SW480 (cell line): ENCODE measurements at regions not wholly inside any gene's neighbourhood (a gene's known extent, or its start where the extent isn't known, plus 50 kb on each side); places are given as distances from the start of the nearest gene placed in this dataset.

ENCODE experiments used
- DNase-seq: peaks from one replicate; pipeline ENCODE4 v3.0.0-alpha.2; 2016; ENCODE audit warnings: low spot score

DNA sequence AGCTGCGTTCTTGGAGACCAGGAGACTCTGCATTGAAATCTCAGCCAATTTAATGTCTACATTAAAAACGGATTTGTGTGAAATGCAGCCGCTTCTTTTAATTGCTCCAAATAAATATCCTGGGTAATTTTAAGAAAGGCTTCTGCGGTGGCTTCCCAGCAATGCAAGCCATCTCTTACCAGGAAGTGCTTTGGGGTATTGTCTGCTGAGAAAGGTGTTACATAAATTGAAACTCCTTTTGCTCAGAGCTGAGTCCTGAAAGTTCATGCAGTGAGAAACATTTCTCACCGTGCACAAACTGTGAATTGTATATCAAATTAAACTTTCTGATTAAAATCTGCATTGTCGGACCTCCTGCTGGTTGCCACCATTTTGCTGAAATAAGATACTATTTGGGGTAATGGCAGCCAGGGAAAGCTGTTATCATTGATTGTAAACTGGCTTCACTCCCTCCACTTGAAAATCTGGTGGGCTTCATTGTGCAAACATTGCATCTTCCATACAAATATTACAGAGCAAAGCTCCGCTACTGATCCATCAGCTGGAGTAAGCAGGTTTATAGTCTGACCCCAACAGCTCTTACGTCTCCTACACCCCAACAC is 59.5 kb downstream of the ZIC5 start:
- no peak for DNase-seq

- DNase-seq = no peak
Observed at GRCh38 chr13:99911069-99911964, 60.2 kb downstream of the ZIC5 start.

- DNase-seq = no peak
Observed at GRCh38 chr13:99909836-99910619, 61.5 kb downstream of the ZIC5 start.

DNA sequence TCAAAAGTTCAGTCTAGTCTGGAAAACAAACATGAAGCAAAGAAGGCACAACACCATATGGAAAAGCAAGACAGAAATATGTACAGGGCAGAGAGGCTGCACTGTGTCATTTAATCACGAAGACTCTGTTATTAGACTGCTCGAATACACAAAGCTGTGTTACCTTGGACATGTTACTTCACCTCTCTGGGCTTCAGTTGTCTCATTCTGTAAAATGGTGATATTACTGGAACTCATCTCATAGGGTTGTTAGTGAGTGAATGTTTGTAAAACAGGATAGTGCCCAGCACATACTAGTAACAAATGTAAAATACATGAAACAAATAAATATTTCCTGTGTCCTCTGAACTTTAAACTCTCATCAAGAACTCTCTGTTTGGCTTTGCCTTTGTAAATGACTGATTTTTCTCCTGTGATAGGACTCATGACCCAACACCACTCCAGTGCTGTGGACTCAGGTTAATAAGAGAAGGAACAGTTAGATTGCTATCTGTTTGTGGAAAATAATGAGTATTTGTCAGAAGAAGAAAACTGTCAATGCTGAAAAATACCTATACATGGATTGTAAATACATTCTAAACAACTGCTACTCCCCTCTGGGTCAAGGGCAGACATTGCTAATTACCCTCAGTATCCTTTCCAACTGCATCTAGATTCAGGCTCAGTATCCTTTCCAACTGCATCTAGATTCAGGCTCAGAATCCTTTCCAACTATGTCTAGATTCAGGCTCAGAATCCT is 62.3 kb downstream of the ZIC5 start:
- DNase-seq = no peak

DNA sequence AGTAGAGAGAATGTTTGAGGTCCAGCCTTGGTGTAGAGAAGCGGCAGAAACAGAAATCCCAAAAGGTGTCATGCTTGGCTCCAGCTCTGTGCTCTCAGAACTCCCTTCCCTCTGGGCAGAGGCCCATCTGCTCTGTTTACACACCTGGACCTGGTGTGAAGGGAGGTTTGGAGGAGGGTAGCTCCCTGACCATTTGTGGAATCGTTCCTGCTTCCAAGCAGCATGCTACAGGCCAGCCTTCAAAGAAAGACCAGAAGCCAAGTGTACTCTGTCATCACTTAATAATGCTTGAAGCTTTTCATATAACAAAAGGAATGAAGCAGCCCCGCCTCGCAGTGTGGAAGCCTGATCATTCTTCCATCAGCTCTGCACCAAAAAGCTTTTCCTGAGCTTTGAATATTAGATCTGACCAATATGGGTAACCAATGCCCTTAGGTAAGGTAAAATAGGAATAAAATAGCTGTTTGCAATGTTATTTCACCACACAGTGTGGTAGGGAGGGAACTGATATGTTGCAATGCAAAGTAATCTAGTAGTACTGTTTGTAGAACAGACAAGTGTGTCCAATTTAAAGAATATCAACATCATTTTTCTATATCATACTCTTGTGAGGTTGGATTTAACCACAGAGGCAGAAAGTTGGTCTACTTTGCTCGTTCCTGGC is 63.3 kb downstream of the ZIC5 start:
- no peak for DNase-seq

DNA sequence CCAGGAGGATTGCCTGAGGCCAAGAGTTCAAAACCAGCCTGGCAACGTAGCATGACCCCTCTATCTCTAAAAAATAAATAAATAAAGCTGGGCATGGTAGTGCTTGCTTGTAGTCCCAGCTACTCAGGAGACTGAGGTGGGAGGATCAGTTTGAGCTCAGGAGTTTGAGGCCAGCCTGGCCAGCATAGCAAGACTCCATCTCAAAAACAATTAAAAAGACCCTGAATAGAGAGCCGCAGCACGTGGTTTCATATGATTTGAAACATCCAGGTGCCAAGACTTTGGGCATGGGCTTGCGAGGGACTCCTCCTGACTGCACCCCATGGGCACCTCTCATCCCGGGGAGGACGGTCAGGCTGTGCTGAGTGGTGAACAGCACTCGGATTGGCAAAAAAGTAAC is 63.9 kb downstream of the ZIC5 start:
- no peak for DNase-seq

DNA sequence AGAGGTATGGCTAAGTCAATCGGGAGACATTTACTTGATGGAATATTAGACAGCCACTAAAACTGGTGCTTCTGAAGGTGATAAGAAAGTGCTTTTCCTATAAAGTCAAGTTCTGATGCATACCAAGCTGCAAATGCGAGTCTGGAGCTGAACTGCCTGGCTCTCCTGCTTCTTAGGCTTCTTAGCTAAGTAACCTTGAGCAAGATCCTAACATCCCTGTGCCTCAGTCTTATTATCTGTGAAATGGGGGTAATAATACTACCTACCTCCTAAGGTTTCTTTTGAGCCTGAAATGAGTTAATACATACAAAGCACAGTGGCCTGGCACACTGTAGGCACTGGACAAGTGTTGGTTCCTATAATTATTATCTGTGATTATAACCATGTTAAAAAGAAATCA is 64.5 kb downstream of the ZIC5 start:
- DNase-seq = no peak

- no peak for DNase-seq
Observed at GRCh38 chr13:99905814-99906213, 65.8 kb downstream of the ZIC5 start.

- no peak for DNase-seq
Observed at GRCh38 chr13:99905224-99905623, 66.3 kb downstream of the ZIC5 start.

DNA sequence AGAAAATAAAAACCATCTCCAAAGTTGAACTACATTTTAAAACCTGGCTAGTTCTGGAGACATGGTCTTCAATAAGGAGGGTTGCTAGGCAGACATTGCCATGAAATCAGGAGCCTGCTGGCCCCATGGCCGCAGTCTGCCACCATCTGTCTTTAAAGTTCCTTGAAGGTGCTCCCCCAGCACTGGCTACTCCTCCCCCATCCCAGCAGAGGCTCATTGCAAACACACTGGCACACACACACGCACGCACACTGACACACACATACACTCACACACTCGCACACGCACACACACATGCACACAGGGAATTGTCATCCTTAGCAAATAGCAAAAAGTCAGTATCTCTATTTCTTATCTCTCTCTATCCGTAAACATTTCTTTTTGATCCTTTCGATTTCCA is 68.4 kb downstream of the ZIC5 start:
- DNase-seq = no peak

DNA sequence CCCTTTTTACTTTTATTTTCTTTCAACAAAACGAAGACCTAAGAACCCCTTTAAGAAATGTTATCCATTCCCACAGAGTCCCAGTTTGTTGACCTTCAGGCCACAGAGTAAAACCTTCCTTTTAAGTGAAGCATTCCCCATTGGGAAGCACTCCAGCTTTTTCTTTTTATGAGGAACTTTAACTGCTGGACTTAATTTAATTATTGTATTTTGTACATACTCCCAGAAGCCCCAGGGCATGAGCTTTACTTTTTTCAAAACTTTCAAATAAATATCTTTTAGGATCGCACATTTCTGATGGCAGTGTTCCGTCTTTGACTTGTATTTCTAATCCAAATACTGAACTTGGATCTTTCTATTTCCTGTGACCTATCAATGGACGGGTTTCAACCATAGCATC is 68.9 kb downstream of the ZIC5 start:
- no peak for DNase-seq

DNA sequence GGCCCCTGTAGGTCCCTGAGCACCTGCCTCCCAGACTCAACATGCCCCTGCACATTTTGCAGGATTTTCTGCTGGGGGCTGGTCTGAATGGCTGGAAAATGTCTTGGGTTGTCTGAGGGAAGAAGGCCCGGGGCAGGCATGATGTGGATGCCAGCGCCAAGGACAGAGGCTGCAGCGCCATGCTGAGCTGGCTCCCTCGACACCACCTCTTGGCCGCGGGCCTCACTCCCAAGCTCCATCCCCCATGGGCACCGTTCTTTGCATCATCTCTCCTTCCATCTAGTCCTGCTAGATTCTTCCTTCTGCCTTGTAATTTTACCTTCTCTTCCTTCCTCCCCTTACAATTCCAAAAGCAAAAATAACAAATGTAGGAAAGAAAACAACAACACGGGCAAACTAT is 70.6 kb downstream of the ZIC5 start:
- no peak for DNase-seq

GRCh38 chr13:99898421-99898820 is 73.1 kb downstream of the ZIC5 start:
- no peak for DNase-seq

DNA sequence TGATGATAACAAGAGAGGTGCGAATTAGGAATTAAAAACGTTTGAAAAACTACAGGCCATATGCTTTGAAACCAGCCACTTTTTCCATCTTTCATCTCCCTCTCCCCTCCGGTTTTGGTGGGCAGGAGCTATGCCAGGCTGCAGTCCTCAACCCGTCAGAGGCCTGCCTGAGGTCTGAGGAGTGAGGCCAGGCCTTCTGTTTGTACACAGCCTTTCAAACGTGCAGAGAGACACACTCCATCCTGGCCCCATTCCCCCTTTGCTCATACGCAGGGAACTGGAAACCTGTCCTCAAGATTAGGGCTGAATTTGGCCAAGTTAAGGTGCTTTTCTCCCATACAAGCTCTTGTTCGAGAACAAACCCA is 74.5 kb downstream of the ZIC5 start:
- no peak for DNase-seq

DNA sequence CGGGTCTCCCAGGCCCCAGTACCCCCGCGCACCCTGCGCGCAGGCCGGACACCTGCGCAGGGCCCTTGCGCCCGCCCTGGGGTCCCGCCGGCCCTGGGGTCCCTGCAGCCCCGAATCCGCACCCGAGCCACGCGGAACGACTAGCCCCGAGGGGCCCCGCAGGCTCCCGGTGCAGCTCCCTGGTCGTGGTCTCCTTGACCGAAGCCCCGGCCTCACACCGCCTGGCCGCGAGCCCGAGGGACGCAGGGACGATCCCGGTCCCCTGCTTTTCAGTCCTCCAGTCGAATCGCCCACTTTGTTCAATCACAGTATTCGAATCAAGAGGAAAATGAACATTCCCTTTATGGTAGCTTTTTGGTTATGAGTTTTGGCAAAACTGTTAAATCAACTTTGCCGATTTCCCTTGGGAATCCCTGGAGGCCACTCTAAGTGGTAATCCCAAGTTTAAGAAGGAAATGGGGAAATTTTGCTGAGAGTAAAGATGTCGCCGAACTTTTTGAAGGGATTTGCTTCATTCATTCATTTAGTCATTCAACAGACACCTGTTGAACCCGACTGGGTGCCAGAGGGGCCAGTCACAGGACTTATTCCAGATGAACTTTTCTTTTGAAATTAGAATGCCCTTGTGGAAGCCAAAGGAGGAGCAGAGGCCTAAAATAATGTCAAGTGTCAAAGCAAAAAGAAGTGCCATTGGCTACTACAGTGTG is 75.0 kb downstream of the ZIC5 start:
- no peak for DNase-seq

- DNase-seq = no peak
Observed at GRCh38 chr13:99895444-99896368, 75.9 kb downstream of the ZIC5 start.

GRCh38 chr13:99894840-99895443 is 76.6 kb downstream of the ZIC5 start:
- no peak for DNase-seq

GRCh38 chr13:99894105-99894839 is 77.3 kb downstream of the ZIC5 start:
- no peak for DNase-seq

DNA sequence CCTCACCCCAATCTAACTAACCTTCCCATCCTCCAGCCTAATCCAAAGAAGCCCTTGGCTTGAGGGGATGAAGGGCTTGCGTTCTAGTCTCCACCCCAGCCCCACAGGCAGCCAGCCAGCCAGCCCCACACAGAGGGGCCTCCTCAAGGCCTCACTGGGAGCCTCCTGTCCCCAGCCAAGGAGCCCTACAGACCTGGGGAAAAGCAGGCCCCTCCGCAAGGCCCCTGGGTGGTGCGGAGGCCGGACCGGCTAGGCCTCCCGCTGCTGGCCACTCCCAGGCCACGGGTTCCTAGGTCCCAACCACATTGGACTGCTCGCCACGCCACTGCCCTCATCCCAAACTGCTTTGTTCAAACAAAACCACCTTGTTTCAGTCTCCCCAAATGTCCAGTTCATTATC is 78.0 kb downstream of the ZIC5 start:
- DNase-seq = no peak
